Heart left ventricle (tissue), 13 donors: ENCODE measurements at regions not wholly inside any gene's neighbourhood (a gene's known extent, or its start where the extent isn't known, plus 50 kb on each side); places are given as distances from the start of the nearest gene placed in this dataset.
"Not testable (repeated sequence)": the region's sequence is repeated elsewhere in the genome, so short reads cannot be mapped to it uniquely, and the experiment has no call there.

Source experiments
- POLR2A ChIP-seq, 2 donors: fragments of 450-650 bp; IDR thresholded peaks; one replicate each; pipeline ENCODE4 v1.6.1; 2017; ENCODE audit warnings: antibody characterized with exemption in 2 of 2, mild to moderate bottlenecking in 2 of 2, moderate library complexity in 2 of 2
- TF ChIP-seq, protein P1 (sequence below), 12 donors: fragments of 200-600 bp; sonication (generic) in 4 of 12; IDR thresholded peaks; one replicate each; pipeline versions ENCODE4 v1.5.0 to v1.8.0; 2018 to 2022; ENCODE audit warnings: antibody characterized with exemption in 12 of 12, mild to moderate bottlenecking in 5 of 12
- donor health status: ischemic (EF 13 %, LVEDD 7.1; RV severe dilation, severe dysfunction).
- donor health status: DM: no; HTN: yes; CAD: no.
- donor health status: DM: no; HTN: no; CAD: no.
- donor health status: ischemic (EF 25% LVEDD 6.9; RV normal size, moderate dysfunction).
- donor health status: ischemic (EF 25% LVEDD 5.7; RV mildly dilated, moderate dysfunction).
- donor health status: ischemic (EF 35%, LVEDD 5.7; RV mildly dilated, moderate dysfunction).
- donor health status: nonischemic (EF 11% LVEDD 7.7; RV severe dilation, severe dysfunction).
- donor health status: DM: yes; HTN: yes; CAD: no.
- donor health status: PGD.
- donor health status: ischemic (EF 29% LVEDD 5.4; RV normal size, mild dysfunction).
- donor health status: nonischemic (EF 23%, LVEDD 6.1; RV moderate dilation, normal function).

DNA sequence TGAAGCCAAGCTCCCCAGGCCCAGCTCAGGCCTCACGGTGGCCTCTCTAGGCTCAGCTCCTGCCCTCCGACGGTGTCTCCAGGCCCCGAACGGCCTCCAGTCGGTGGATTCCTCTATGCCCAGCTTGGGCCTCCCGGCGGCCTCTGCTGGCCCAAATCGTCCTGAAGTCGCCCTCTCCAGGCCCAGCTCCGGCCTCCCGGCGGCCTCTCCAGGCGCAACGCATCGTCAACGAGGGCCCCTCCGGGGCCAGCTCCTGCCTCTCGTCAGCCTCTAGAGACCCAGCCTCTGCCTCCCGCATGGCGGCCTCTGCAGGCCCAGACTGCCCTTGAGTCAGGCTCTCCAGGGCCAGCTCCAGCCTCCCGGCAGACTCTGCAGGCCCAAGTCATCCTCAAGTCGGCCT, 232.5 kb upstream of the ZNF722 start:
- TF ChIP-seq, protein P1, sequence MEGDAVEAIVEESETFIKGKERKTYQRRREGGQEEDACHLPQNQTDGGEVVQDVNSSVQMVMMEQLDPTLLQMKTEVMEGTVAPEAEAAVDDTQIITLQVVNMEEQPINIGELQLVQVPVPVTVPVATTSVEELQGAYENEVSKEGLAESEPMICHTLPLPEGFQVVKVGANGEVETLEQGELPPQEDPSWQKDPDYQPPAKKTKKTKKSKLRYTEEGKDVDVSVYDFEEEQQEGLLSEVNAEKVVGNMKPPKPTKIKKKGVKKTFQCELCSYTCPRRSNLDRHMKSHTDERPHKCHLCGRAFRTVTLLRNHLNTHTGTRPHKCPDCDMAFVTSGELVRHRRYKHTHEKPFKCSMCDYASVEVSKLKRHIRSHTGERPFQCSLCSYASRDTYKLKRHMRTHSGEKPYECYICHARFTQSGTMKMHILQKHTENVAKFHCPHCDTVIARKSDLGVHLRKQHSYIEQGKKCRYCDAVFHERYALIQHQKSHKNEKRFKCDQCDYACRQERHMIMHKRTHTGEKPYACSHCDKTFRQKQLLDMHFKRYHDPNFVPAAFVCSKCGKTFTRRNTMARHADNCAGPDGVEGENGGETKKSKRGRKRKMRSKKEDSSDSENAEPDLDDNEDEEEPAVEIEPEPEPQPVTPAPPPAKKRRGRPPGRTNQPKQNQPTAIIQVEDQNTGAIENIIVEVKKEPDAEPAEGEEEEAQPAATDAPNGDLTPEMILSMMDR (IDR thresholded peaks at IDR 0.05), result not testable (repeated sequence)
- TF ChIP-seq POLR2A (IDR thresholded peaks at IDR 0.05), result not testable (repeated sequence)
